SK-N-SH (cell line): ENCODE measurements at regions not wholly inside any gene's neighbourhood (a gene's known extent, or its start where the extent isn't known, plus 50 kb on each side); places are given as distances from the start of the nearest gene placed in this dataset.

Source experiments
- CTCF ChIA-PET: fragments of 300-600, 350-600 bp; formaldehyde crosslinking; extraction: SDS; loops from one replicate; lab custom pipeline; 2021; lab: Yijun Ruan, JAX
- POLR2A ChIA-PET: fragments of 350-600 bp; sonication (Branson Sonifier 250); formaldehyde crosslinking; extraction: SDS; loops from one replicate; lab custom pipeline; 2020; ENCODE audit warnings: antibody characterized with exemption, inconsistent platforms; lab: Yijun Ruan, JAX
- DNase-seq: peaks from one replicate; pipeline ENCODE4 v3.0.0; 2012
- H2AFZ ChIP-seq: fragments of 200-600 bp; sonication (generic); 2 replicates; pipeline ENCODE4 v1.8.1; 2016; ENCODE audit warnings: antibody characterized with exemption, mild to moderate bottlenecking, low read depth
- H3F3A ChIP-seq: fragments of 200-600 bp; sonication (generic); replicated peaks from 2 replicates; pipeline ENCODE3; 2016; ENCODE audit warnings: antibody characterized with exemption, mild to moderate bottlenecking; ENCODE audit not compliant: insufficient read depth
- H3K27ac ChIP-seq, 2 experiments: fragments of 200-500 bp in 1 of 2; fragments of 200-600 bp in 1 of 2; sonication (Bioruptor generic) in 1 of 2; sonication (generic), shearing (Covaris generic) in 1 of 2; 2 replicates each; pipeline versions ENCODE4 v1.5.1 to v1.6.1; 2014 to 2016; ENCODE audit warnings: low read depth in 2 of 2, inconsistent platforms in 1 of 2, low read length in 1 of 2, mild to moderate bottlenecking in 1 of 2, mixed read lengths in 1 of 2
- H3K27me3 ChIP-seq: fragments of 200-600 bp; sonication (generic), shearing (Covaris generic); 2 replicates; pipeline ENCODE4 v1.6.1; 2016; ENCODE audit warnings: mixed run types; ENCODE audit not compliant: insufficient read depth
- H3K36me3 ChIP-seq, 2 experiments: fragments of 200-500 bp in 1 of 2; fragments of 200-600 bp in 1 of 2; sonication (Bioruptor generic) in 1 of 2; sonication (generic) in 1 of 2; replicated peaks in 1 of 2; 2 replicates each; pipeline versions ENCODE3 to v1.5.1; 2014 to 2016; ENCODE audit warnings: low read length in 1 of 2, mild to moderate bottlenecking in 1 of 2; ENCODE audit not compliant: insufficient read depth in 2 of 2, control insufficient read depth in 1 of 2
- H3K4me1 ChIP-seq, 2 experiments: fragments of 200-500 bp in 1 of 2; fragments of 200-600 bp in 1 of 2; sonication (Bioruptor generic) in 1 of 2; sonication (generic), shearing (Covaris generic) in 1 of 2; 2 replicates each; pipeline versions ENCODE4 v1.5.1 to v1.6.1; 2014 to 2016; ENCODE audit warnings: low read depth in 1 of 2, low read length in 1 of 2, mixed run types in 1 of 2; ENCODE audit not compliant: insufficient read depth in 2 of 2, control insufficient read depth in 1 of 2
- H3K4me2 ChIP-seq: fragments of 200-600 bp; sonication (generic), shearing (Covaris generic); 2 replicates; pipeline ENCODE4 v1.6.1; 2017; ENCODE audit warnings: mixed run types
- H3K4me3 ChIP-seq, 2 experiments: fragments of 200-500 bp in 1 of 2; fragments of 200-600 bp in 1 of 2; sonication (Bioruptor generic) in 1 of 2; sonication (generic), shearing (Covaris generic) in 1 of 2; 2 replicates each; pipeline versions ENCODE4 v1.5.1 to v1.8.1; 2014 to 2016; ENCODE audit warnings: low read depth in 2 of 2, inconsistent platforms in 1 of 2, low read length in 1 of 2, mild to moderate bottlenecking in 1 of 2, mixed read lengths in 1 of 2, moderate library complexity in 1 of 2
- H3K79me2 ChIP-seq: fragments of 200-600 bp; sonication (generic); 2 replicates; pipeline ENCODE4 v1.8.1; 2017; ENCODE audit warnings: mild to moderate bottlenecking; ENCODE audit not compliant: insufficient read depth
- H3K9ac ChIP-seq: fragments of 200-600 bp; sonication (generic); 2 replicates; pipeline ENCODE4 v1.6.1; 2017; ENCODE audit warnings: mixed run types
- H3K9me2 ChIP-seq: fragments of 200-600 bp; sonication (generic); 2 replicates; pipeline ENCODE4 v1.6.1; 2017; ENCODE audit warnings: mixed run types
- H3K9me3 ChIP-seq: fragments of 200-600 bp; sonication (generic); 2 replicates; pipeline ENCODE4 v1.6.1; 2017; ENCODE audit warnings: mixed run types, mild to moderate bottlenecking, moderate library complexity
- H4K20me1 ChIP-seq: fragments of 200-600 bp; sonication (generic); 2 replicates; pipeline ENCODE4 v1.6.1; 2017; ENCODE audit warnings: mild to moderate bottlenecking, mixed run types; ENCODE audit not compliant: insufficient read depth
- ELF1 ChIP-seq: IDR thresholded peaks from 2 replicates; pipeline ENCODE4 v1.4.0; 2012
- EZH2phosphoT487 ChIP-seq: fragments of 200-600 bp; sonication (generic); IDR thresholded peaks from 2 replicates; pipeline ENCODE4 v1.6.1; 2017; ENCODE audit warnings: low read depth, mixed run types, mild to moderate bottlenecking, antibody characterized with exemption, moderate library complexity, borderline replicate concordance
- FOXJ3 ChIP-seq: sonication (generic); formaldehyde crosslinking; IDR thresholded peaks from 2 replicates; pipeline ENCODE4 v1.5.1; 2020; ENCODE audit warnings: mild to moderate bottlenecking, missing genetic modification reagents
- GATA2 ChIP-seq: sonication (generic); formaldehyde crosslinking; IDR thresholded peaks from 2 replicates; pipeline ENCODE4 v1.5.0; 2020; ENCODE audit warnings: mild to moderate bottlenecking, missing genetic modification reagents
- JUND ChIP-seq: IDR thresholded peaks from 2 replicates; pipeline ENCODE4 v1.4.0; 2012
- MEF2A ChIP-seq: IDR thresholded peaks from 2 replicates; pipeline ENCODE4 v1.4.0; 2012; ENCODE audit warnings: low read depth, borderline replicate concordance
- MXI1 ChIP-seq: IDR thresholded peaks from 2 replicates; pipeline ENCODE4 v1.6.1; 2012; ENCODE audit warnings: mild to moderate bottlenecking, low read depth, low read length, improper control_type of control experiment
- NFIC ChIP-seq: IDR thresholded peaks from 2 replicates; pipeline ENCODE4 v1.4.0; 2012; ENCODE audit warnings: borderline replicate concordance
- POLR2AphosphoS5 ChIP-seq: IDR thresholded peaks from 2 replicates; pipeline ENCODE4 v1.6.1; 2012; ENCODE audit warnings: low read depth, low read length
- RCOR1 ChIP-seq: fragments of 150-350 bp; IDR thresholded peaks from 2 replicates; pipeline ENCODE4 v1.6.1; 2017; ENCODE audit warnings: antibody characterized with exemption, low read length
- RXRA ChIP-seq: IDR thresholded peaks from 2 replicates; pipeline ENCODE4 v1.4.0; 2012; ENCODE audit warnings: low read depth, mild to moderate bottlenecking, borderline replicate concordance
- SMC3 ChIP-seq: IDR thresholded peaks from 2 replicates; pipeline ENCODE4 v1.6.1; 2012; ENCODE audit warnings: low read depth, low read length, improper control_type of control experiment
- TAF1 ChIP-seq: IDR thresholded peaks from 2 replicates; pipeline ENCODE4 v1.6.1; 2012; ENCODE audit warnings: low read depth, mild to moderate bottlenecking, low read length, moderate library complexity, borderline replicate concordance
- WGBS: methylation state at CpG from one replicate; pipeline ENCODE4 v1.1.6; 2017; ENCODE audit warnings: low lambda C conversion rate; 5-methylcytosine and 5-hydroxymethylcytosine counted together
- TF ChIP-seq, protein P1 (sequence below): IDR thresholded peaks from 2 replicates; pipeline ENCODE4; 2012
- TF ChIP-seq, protein P2 (sequence below): fragments of 150-350 bp; IDR thresholded peaks from 2 replicates; pipeline ENCODE4 v1.6.1; 2016; ENCODE audit warnings: mild to moderate bottlenecking, low read depth, low read length

GRCh38 chr18:28794459-28795245 is 617.7 kb upstream of the CDH2 start (continued):
- no peak for TF ChIP-seq MXI1
- TF ChIP-seq POLR2AphosphoS5: no peak
- no peak for TF ChIP-seq RCOR1
- TF ChIP-seq JUND: peak; percentile 52
- TF ChIP-seq, protein P1, sequence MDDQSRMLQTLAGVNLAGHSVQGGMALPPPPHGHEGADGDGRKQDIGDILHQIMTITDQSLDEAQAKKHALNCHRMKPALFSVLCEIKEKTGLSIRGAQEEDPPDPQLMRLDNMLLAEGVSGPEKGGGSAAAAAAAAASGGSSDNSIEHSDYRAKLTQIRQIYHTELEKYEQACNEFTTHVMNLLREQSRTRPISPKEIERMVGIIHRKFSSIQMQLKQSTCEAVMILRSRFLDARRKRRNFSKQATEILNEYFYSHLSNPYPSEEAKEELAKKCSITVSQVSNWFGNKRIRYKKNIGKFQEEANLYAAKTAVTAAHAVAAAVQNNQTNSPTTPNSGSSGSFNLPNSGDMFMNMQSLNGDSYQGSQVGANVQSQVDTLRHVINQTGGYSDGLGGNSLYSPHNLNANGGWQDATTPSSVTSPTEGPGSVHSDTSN: peak; percentile 55
- TF ChIP-seq, protein P2, sequence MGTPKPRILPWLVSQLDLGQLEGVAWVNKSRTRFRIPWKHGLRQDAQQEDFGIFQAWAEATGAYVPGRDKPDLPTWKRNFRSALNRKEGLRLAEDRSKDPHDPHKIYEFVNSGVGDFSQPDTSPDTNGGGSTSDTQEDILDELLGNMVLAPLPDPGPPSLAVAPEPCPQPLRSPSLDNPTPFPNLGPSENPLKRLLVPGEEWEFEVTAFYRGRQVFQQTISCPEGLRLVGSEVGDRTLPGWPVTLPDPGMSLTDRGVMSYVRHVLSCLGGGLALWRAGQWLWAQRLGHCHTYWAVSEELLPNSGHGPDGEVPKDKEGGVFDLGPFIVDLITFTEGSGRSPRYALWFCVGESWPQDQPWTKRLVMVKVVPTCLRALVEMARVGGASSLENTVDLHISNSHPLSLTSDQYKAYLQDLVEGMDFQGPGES: no peak
- no peak for TF ChIP-seq TAF1
- no peak for TF ChIP-seq ELF1
- no peak for TF ChIP-seq MEF2A
- peak; percentile 61 for TF ChIP-seq NFIC
- TF ChIP-seq SMC3: no peak
- TF ChIP-seq GATA2 (CRISPR knock-in tag): no peak
- 0 out of 2 replicates have a peak, but pooled peaks have one; percentile 28 for TF ChIP-seq RXRA
- TF ChIP-seq EZH2phosphoT487: no peak

DNA sequence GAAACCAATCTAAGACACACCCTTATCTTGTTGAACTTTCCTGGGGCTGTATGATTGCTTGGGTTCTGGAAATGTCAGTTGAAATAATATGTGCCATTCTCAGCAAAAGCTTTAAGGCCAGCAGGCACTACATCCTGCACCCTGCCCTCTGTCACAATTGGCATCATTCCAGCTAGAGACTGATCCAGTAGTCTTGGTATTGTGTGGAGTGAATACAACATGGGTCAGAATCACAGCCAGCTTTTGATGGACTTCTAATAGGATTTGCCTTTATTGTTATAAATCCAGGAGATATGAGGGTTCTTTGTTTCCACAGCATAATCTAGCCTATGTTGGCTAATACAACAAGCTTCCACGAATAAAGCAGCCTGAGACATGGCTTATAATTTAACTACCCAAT is 617.0 kb upstream of the CDH2 start:
- H3K36me3 ChIP-seq: no peaks in the 10 kb centered on the region
- no peak overlapping the region for H2AFZ ChIP-seq
- no peaks in the 10 kb centered on the region for H3K79me2 ChIP-seq
- no peak overlapping the region for H3K4me3 ChIP-seq
- no peaks in the 10 kb centered on the region for H3K9me3 ChIP-seq
- DNase-seq: peak; percentile 3
- H3K4me2 ChIP-seq: no peak overlapping the region
- no peaks in the 10 kb centered on the region for H4K20me1 ChIP-seq
- WGBS: 18% methylated on average over 1 of the region's 1 CpG
- H3F3A ChIP-seq: peaks cover 16% of the 10 kb centered on the region
- TF ChIP-seq MEF2A (no peak), FOXJ3 (CRISPR knock-in tag) (no peak), NFIC (peak; percentile 41; the same call in 1 of the 2 replicates)
- TF ChIP-seq, all 33 proteins: peak for 1
- Histone ChIP-seq H3K27me3 (no peaks in the 10 kb centered on the region), H3K27ac (peak overlapping the region; percentile 60 to 64; a peak in 2 of 4 replicates), H3K4me1 (peaks cover 7 to 33% of the 10 kb centered on the region in 2 experiments; a peak in 3 of 4 replicates), H3K9ac (no peak overlapping the region), H3K9me2 (no peaks in the 10 kb centered on the region)
- ChIA-PET POLR2A (no interaction called here), CTCF (no interaction called here)
